ENCODE measurements at regions not wholly inside any gene's neighbourhood (a gene's known extent, or its start where the extent isn't known, plus 50 kb on each side); places are given as distances from the start of the nearest gene placed in this dataset.

- H3K4me3 ChIP-seq (replicated peaks; ENCODE audit: low read depth, low read length), result no peak overlapping the region
- TF ChIP-seq, protein P1, sequence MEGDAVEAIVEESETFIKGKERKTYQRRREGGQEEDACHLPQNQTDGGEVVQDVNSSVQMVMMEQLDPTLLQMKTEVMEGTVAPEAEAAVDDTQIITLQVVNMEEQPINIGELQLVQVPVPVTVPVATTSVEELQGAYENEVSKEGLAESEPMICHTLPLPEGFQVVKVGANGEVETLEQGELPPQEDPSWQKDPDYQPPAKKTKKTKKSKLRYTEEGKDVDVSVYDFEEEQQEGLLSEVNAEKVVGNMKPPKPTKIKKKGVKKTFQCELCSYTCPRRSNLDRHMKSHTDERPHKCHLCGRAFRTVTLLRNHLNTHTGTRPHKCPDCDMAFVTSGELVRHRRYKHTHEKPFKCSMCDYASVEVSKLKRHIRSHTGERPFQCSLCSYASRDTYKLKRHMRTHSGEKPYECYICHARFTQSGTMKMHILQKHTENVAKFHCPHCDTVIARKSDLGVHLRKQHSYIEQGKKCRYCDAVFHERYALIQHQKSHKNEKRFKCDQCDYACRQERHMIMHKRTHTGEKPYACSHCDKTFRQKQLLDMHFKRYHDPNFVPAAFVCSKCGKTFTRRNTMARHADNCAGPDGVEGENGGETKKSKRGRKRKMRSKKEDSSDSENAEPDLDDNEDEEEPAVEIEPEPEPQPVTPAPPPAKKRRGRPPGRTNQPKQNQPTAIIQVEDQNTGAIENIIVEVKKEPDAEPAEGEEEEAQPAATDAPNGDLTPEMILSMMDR (IDR thresholded peaks at IDR 0.05; ENCODE audit: low read depth, low read length, missing control alignments), result no peak
- DNase-seq (ENCODE audit: extremely low read depth, low read depth), result no peak
Measured at GRCh38 chr3:190197346-190197763, 76.7 kb upstream of the P3H2 start.

GRCh38 chr3:190194506-190194905, 73.8 kb upstream of the P3H2 start:
- TF ChIP-seq, protein P1 (IDR thresholded peaks at IDR 0.05; ENCODE audit: low read depth, low read length, missing control alignments), result no peak
- DNase-seq (ENCODE audit: extremely low read depth, low read depth), result no peak

DNA sequence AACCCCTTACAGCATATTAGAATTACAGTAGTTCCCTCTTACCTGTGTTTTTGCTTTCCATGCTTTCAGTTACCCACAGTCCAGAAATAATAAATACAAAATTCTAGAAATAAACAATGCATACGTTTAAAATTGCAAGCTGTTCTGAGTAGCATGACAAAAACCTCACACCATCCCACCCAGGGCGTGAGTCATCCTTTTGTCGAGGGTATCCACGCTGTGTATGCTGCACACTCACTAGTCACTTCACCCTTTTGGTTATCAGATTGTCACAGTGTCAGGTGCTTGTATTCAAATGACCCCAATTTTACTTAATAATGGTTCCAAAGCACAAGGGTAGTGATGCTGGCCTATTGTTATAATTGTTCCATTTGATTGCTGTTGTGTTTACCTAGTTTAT, 72.5 kb upstream of the P3H2 start:
- no peak overlapping the region for H3K4me3 ChIP-seq (replicated peaks; ENCODE audit: low read depth, low read length)
- TF ChIP-seq, protein P1 (IDR thresholded peaks at IDR 0.05; ENCODE audit: low read depth, low read length, missing control alignments), result no peak
- DNase-seq (ENCODE audit: extremely low read depth, low read depth), result no peak

More at GRCh38 chr3:190194506-190194905, 73.8 kb upstream of the P3H2 start:
- H3K4me3 ChIP-seq (replicated peaks; ENCODE audit: low read depth, low read length), result no peak overlapping the region

DNA sequence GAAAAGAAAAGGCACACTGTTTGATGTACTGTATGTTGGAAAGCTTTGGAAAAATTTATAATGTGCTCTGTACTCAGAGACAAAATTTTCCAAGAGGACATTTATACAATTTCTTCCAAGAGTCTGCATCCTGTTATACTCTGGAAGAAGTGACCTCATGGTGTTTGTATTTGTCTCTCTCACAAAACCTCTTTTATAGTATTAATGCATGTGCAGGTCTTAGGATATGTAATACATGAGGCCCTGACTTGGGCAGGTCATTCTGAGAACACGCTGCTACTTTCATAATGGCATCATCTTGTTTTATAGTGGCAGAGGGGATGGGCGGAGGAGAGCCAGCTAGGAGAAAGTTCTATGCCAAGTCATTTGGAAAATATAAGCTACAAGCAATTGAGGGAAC, 72.0 kb upstream of the P3H2 start:
- DNase-seq (ENCODE audit: extremely low read depth, low read depth), result no peak
- TF ChIP-seq, protein P1 (IDR thresholded peaks at IDR 0.05; ENCODE audit: low read depth, low read length, missing control alignments), result no peak
- no peak overlapping the region for H3K4me3 ChIP-seq (replicated peaks; ENCODE audit: low read depth, low read length)

GRCh38 chr3:190192087-190192486, 71.4 kb upstream of the P3H2 start:
- no peak overlapping the region for H3K4me3 ChIP-seq (replicated peaks; ENCODE audit: low read depth, low read length)
- TF ChIP-seq, protein P1 (IDR thresholded peaks at IDR 0.05; ENCODE audit: low read depth, low read length, missing control alignments), result no peak
- no peak for DNase-seq (ENCODE audit: extremely low read depth, low read depth)

- H3K4me3 ChIP-seq (replicated peaks; ENCODE audit: low read depth, low read length), result no peak overlapping the region
- TF ChIP-seq, protein P1 (IDR thresholded peaks at IDR 0.05; ENCODE audit: low read depth, low read length, missing control alignments), result no peak
- DNase-seq (ENCODE audit: extremely low read depth, low read depth), result no peak
Measured at GRCh38 chr3:190188197-190188596, 67.5 kb upstream of the P3H2 start.

GRCh38 chr3:190183121-190183520, 62.4 kb upstream of the P3H2 start:
- DNase-seq (ENCODE audit: extremely low read depth, low read depth), result peak; percentile 86
- TF ChIP-seq, protein P1 (IDR thresholded peaks at IDR 0.05; ENCODE audit: low read depth, low read length, missing control alignments), result no peak
- no peak overlapping the region for H3K4me3 ChIP-seq (replicated peaks; ENCODE audit: low read depth, low read length)
